ENCODE measurements at regions not wholly inside any gene's neighbourhood (a gene's known extent, or its start where the extent isn't known, plus 50 kb on each side); places are given as distances from the start of the nearest gene placed in this dataset.

GRCh38 chr4:14539246-14539645 is 463.0 kb upstream of the CPEB2 start:
- DNase-seq (ENCODE audit: low spot score) = no peak
- Mint-ChIP-seq H3K4me3 (ENCODE audit: unreplicated experiment) (no peak overlapping the region), H3K4me1 (ENCODE audit: unreplicated experiment) (no peaks in the 10 kb centered on the region), H3K27me3 (ENCODE audit: unreplicated experiment) (no peaks in the 10 kb centered on the region), H3K27ac (ENCODE audit: unreplicated experiment) (no peak overlapping the region), H3K9me3 (ENCODE audit: unreplicated experiment) (no peaks in the 10 kb centered on the region), H3K36me3 (ENCODE audit: low read depth, unreplicated experiment) (no peaks in the 10 kb centered on the region)
- no peak for TF ChIP-seq CTCF (IDR thresholded peaks at IDR 0.05; ENCODE audit: unreplicated experiment)

GRCh38 chr4:14545163-14545562 is 457.1 kb upstream of the CPEB2 start:
- TF ChIP-seq CTCF (IDR thresholded peaks at IDR 0.05; ENCODE audit: unreplicated experiment) = no peak
- no peaks in the 10 kb centered on the region for H3K9me3 Mint-ChIP-seq (ENCODE audit: unreplicated experiment)
- no peak overlapping the region for H3K4me3 Mint-ChIP-seq (ENCODE audit: unreplicated experiment)
- no peak for DNase-seq (ENCODE audit: low spot score)
- H3K27me3 Mint-ChIP-seq (ENCODE audit: unreplicated experiment) = peaks cover 1% of the 10 kb centered on the region
- no peaks in the 10 kb centered on the region for H3K36me3 Mint-ChIP-seq (ENCODE audit: low read depth, unreplicated experiment)
- H3K4me1 Mint-ChIP-seq (ENCODE audit: unreplicated experiment) = no peaks in the 10 kb centered on the region
- H3K27ac Mint-ChIP-seq (ENCODE audit: unreplicated experiment) = no peak overlapping the region

GRCh38 chr4:14545807-14546206 is 456.5 kb upstream of the CPEB2 start:
- H3K4me1 Mint-ChIP-seq (ENCODE audit: unreplicated experiment) = no peaks in the 10 kb centered on the region
- no peaks in the 10 kb centered on the region for H3K36me3 Mint-ChIP-seq (ENCODE audit: low read depth, unreplicated experiment)
- H3K4me3 Mint-ChIP-seq (ENCODE audit: unreplicated experiment) = no peak overlapping the region
- TF ChIP-seq CTCF (IDR thresholded peaks at IDR 0.05; ENCODE audit: unreplicated experiment) = no peak
- no peak overlapping the region for H3K27ac Mint-ChIP-seq (ENCODE audit: unreplicated experiment)
- no peak for DNase-seq (ENCODE audit: low spot score)
- H3K9me3 Mint-ChIP-seq (ENCODE audit: unreplicated experiment) = no peaks in the 10 kb centered on the region
- peaks cover 1% of the 10 kb centered on the region for H3K27me3 Mint-ChIP-seq (ENCODE audit: unreplicated experiment)

GRCh38 chr4:14552119-14552518 is 450.2 kb upstream of the CPEB2 start:
- Mint-ChIP-seq H3K27ac (ENCODE audit: unreplicated experiment) (no peak overlapping the region), H3K4me3 (ENCODE audit: unreplicated experiment) (no peak overlapping the region), H3K36me3 (ENCODE audit: low read depth, unreplicated experiment) (no peaks in the 10 kb centered on the region), H3K27me3 (ENCODE audit: unreplicated experiment) (peaks cover 1% of the 10 kb centered on the region), H3K4me1 (ENCODE audit: unreplicated experiment) (no peaks in the 10 kb centered on the region), H3K9me3 (ENCODE audit: unreplicated experiment) (no peaks in the 10 kb centered on the region)
- no peak for DNase-seq (ENCODE audit: low spot score)
- TF ChIP-seq CTCF (IDR thresholded peaks at IDR 0.05; ENCODE audit: unreplicated experiment) = no peak

GRCh38 chr4:14559646-14560045 is 442.6 kb upstream of the CPEB2 start:
- no peaks in the 10 kb centered on the region for H3K9me3 Mint-ChIP-seq (ENCODE audit: unreplicated experiment)

More at GRCh38 chr4:14559646-14560045, 442.6 kb upstream of the CPEB2 start:
- H3K27ac Mint-ChIP-seq (ENCODE audit: unreplicated experiment) = no peak overlapping the region
- no peak overlapping the region for H3K4me3 Mint-ChIP-seq (ENCODE audit: unreplicated experiment)
- H3K4me1 Mint-ChIP-seq (ENCODE audit: unreplicated experiment) = no peaks in the 10 kb centered on the region
- DNase-seq (ENCODE audit: low spot score) = no peak
- TF ChIP-seq CTCF (IDR thresholded peaks at IDR 0.05; ENCODE audit: unreplicated experiment) = no peak
- no peaks in the 10 kb centered on the region for H3K36me3 Mint-ChIP-seq (ENCODE audit: low read depth, unreplicated experiment)
- no peaks in the 10 kb centered on the region for H3K27me3 Mint-ChIP-seq (ENCODE audit: unreplicated experiment)
